Rectal smooth muscle tissue (tissue), 1 donor: ENCODE measurements at regions not wholly inside any gene's neighbourhood (a gene's known extent, or its start where the extent isn't known, plus 50 kb on each side); places are given as distances from the start of the nearest gene placed in this dataset.
A peak's percentile ranks its signal among the peaks of the same experiment; 100 is the strongest.

ENCODE experiments used
- H3K27ac ChIP-seq: one replicate; pipeline ENCODE4 v1.7.0; 2013; ENCODE audit warnings: low read depth, low read length, inconsistent platforms
- H3K27me3 ChIP-seq: one replicate; pipeline ENCODE4 v1.7.0; 2013; ENCODE audit warnings: low read length; ENCODE audit not compliant: control insufficient read depth, insufficient read depth
- H3K36me3 ChIP-seq: one replicate; pipeline ENCODE4 v1.7.0; 2013; ENCODE audit warnings: low read length; ENCODE audit not compliant: control insufficient read depth, insufficient read depth
- H3K4me1 ChIP-seq: one replicate; pipeline ENCODE4 v1.7.0; 2013; ENCODE audit warnings: low read length; ENCODE audit not compliant: control insufficient read depth, insufficient read depth
- H3K4me3 ChIP-seq: one replicate; pipeline ENCODE4 v1.7.0; 2013; ENCODE audit warnings: low read length
- H3K9ac ChIP-seq: one replicate; pipeline ENCODE4 v1.7.0; 2013; ENCODE audit warnings: low read length

- Histone ChIP-seq H3K4me3 (no peak overlapping the region), H3K4me1 (peaks cover 5% of the 10 kb centered on the region), H3K36me3 (no peaks in the 10 kb centered on the region), H3K27ac (no peak overlapping the region), H3K27me3 (no peaks in the 10 kb centered on the region), H3K9ac (no peak overlapping the region)
Observed at GRCh38 chr15:92524161-92524560, 130.5 kb downstream of the ST8SIA2 start.

DNA sequence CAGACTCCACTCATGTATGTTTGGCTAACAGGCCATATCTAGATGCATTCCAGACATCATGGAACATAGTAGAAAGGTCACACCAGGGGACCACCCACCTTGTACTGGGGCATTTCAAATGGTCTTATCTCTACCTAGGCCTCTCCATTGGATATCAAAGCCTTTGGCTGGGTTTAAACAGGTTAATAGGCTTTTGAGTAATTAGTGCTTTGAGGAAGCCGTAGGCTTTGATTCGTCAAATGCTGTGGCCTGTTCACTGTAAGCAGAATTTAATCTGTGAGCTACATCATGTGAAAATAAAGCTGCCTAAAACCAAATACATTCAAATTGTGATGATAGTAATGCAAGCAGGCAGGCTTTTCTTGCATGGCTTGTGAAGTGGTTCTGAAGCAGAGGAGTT is 129.5 kb downstream of the ST8SIA2 start:
- Histone ChIP-seq H3K27me3 (no peaks in the 10 kb centered on the region), H3K4me3 (no peak overlapping the region), H3K36me3 (no peaks in the 10 kb centered on the region), H3K9ac (no peak overlapping the region), H3K4me1 (peaks cover 5% of the 10 kb centered on the region), H3K27ac (no peak overlapping the region)

- no peaks in the 10 kb centered on the region for H3K27me3 ChIP-seq
- no peaks in the 10 kb centered on the region for H3K36me3 ChIP-seq
- no peak overlapping the region for H3K9ac ChIP-seq
- peak overlapping the region; percentile 21 for H3K4me3 ChIP-seq
- H3K27ac ChIP-seq: peak overlapping the region; percentile 7
- no peaks in the 10 kb centered on the region for H3K4me1 ChIP-seq
Observed at GRCh38 chr15:92521624-92522008, 127.9 kb downstream of the ST8SIA2 start.

DNA sequence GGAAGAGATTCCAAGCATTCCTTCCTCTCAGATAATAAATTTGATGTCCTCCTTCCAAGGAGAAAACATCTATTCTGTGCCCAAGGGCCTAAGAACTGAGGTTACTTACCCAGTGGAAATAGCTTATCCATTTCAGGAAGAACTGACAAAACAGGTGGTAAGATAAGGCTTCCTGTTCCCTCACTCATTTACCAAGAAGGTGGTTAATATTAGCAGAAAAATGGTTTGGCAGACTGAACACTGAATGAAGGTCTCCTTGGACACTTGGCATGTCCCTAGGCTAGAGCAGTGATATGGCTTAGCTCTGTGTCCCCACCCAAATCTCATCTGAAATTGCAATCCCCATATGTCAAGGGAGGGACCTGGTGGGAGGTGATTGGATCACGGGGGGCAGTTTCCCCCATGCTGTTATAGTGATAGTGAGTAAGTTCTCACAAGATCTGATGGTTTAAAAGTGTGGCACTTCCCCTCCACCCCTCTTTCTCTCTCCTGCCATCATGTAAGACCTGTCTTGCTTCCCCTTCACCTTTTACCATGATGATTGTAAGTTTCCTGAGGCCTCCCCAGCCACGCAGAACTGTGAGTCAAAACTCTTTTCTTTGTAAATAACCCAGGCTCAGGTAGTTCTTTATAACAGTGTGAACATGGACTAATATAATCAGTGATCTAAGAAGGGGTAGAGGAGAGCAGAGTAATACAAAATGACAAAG is 127.4 kb downstream of the ST8SIA2 start:
- no peaks in the 10 kb centered on the region for H3K4me1 ChIP-seq
- no peaks in the 10 kb centered on the region for H3K27me3 ChIP-seq
- H3K9ac ChIP-seq: no peak overlapping the region
- no peaks in the 10 kb centered on the region for H3K36me3 ChIP-seq
- H3K27ac ChIP-seq: peak overlapping the region; percentile 7
- H3K4me3 ChIP-seq: no peak overlapping the region

DNA sequence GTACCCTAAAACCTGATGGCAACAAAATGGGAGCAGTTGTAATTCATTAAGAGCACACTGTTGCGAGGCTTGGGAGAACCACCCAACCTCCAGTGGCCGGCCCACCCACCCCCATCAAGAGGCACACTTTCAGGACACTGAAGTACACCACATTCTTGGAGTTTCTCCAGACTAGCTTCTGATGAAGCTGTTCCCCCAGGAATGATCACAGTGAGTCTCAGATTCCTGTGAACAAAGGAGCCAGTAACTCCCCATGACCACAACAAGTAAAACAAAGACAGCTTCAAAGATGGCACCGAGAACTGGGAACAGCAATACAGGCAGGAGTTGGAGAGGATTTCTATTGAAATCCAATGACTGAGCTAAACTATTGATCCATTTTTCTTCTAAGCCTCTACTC is 126.0 kb downstream of the ST8SIA2 start:
- Histone ChIP-seq H3K4me1 (no peaks in the 10 kb centered on the region), H3K4me3 (no peak overlapping the region), H3K27ac (no peak overlapping the region), H3K27me3 (no peaks in the 10 kb centered on the region), H3K9ac (no peak overlapping the region), H3K36me3 (no peaks in the 10 kb centered on the region)
